ENCODE measurements at regions not wholly inside any gene's neighbourhood (a gene's known extent, or its start where the extent isn't known, plus 50 kb on each side); places are given as distances from the start of the nearest gene placed in this dataset.
"Not testable (repeated sequence)": the region's sequence is repeated elsewhere in the genome, so short reads cannot be mapped to it uniquely, and the experiment has no call there.

DNA sequence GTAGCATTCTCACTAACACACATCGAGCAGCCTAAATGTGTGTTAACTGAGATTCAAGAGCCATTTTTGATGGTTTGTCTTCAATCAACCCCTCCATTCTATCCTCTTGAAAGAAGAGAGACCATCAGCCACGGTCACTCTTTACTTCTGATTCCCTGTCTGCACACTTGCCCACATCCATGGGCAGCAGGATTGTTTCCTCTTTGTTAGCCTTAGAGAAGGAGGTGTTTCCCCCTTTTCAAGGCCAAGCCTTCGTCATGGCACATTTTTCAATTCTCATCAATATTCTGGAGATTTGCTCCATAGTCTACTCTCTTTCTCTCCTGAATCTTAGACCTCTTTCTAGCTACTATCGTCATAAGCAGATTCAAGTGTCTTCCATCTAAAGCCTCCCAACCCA is 522.4 kb upstream of the NAALADL2 start:
- DNase-seq (ENCODE audit: low read depth), result no peak

- DNase-seq (ENCODE audit: low read depth), result no peak
Observed at GRCh38 chr3:174337227-174337626, 521.9 kb upstream of the NAALADL2 start.

GRCh38 chr3:174340624-174341587 is 518.2 kb upstream of the NAALADL2 start:
- DNase-seq (ENCODE audit: low read depth), result no peak

GRCh38 chr3:174342171-174342570 is 517.0 kb upstream of the NAALADL2 start:
- no peak for DNase-seq (ENCODE audit: low read depth)

DNA sequence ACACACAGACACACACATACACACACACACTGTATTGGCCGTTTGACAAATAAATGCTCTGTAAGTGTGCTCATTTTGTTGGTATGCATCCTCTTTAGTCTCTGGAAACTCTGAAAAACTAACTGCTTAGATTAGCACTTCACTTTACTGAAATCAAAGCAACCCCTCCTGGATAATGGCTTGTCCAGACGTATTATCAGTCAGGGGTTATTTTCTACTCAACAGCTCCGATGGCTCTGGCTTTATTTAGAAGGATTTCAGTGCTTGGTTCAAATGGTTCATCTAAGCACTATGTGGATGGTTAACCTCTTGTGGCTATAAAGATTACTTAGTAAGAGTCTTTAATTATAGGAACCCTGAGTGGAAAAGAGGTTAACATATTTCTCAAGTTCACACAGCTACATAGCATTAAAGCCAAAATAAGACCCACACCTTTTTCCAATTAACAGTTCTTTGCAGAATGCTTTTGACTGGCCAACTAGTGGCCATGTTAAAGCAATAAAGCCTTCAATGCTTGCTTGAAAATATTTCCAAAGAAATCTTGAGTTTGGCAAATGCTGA is 516.1 kb upstream of the NAALADL2 start:
- peak; percentile 53 for DNase-seq (ENCODE audit: low read depth)

- DNase-seq (ENCODE audit: low read depth), result no peak
Observed at GRCh38 chr3:174346141-174346540, 513.0 kb upstream of the NAALADL2 start.

GRCh38 chr3:174346571-174346970 is 512.6 kb upstream of the NAALADL2 start:
- no peak for DNase-seq (ENCODE audit: low read depth)

DNA sequence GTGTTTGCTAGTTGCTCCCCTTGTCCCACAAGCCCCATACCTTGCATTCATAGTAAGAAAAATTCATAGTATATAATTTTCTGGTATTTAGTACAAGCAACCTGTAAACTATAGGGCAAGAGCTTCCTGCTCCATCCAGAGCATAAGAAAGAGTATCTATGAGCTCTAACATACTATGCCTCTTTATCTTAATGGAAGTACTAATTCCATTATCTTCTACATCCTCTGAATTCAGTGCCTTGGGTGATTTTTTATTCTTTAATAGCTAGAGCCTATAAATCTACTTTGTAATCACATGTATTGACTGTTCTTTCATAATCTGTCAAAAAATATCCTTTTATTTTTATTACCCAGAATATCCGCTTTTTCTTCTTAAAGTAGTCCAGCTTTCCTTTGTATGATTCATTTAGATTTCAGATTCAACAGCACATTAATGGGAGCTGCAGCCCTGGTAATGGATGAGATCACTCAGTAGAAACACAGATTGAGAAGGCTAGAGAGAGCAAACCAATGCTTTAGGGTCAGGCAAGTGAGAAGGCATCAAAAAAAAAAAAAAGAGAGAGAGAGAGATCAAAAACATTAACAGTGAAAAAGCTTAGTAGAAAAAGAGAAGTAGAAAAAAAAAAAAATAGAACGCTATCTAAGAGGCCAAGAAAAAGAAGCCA is 511.5 kb upstream of the NAALADL2 start:
- no peak for DNase-seq (ENCODE audit: low read depth)

GRCh38 chr3:174352227-174352626 is 506.9 kb upstream of the NAALADL2 start:
- DNase-seq (ENCODE audit: low read depth), result no peak

- peak; percentile 1 for DNase-seq (ENCODE audit: low read depth)
Observed at GRCh38 chr3:174355505-174355904, 503.6 kb upstream of the NAALADL2 start.

DNA sequence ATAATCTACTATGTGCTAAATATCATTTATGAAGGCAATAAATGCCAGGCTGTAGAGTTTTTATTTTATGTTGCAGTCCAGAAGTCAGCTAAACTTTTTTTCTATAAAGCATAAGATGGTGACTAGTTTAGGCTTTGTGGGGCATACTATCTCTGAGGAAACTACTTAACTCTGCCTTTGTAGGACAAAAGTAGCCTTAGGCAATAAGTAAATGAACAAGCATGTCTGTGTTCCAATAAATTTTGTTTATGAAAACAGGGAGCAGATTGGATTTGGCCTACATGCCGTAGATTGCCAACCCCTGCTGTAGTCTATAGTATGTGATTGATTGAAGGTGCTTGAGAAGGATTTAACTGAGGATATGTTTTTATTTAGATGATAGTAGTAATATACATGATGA is 502.5 kb upstream of the NAALADL2 start:
- DNase-seq (ENCODE audit: low read depth), result no peak

- DNase-seq (ENCODE audit: low read depth), result no peak
Observed at GRCh38 chr3:174358252-174358651, 500.9 kb upstream of the NAALADL2 start.

DNA sequence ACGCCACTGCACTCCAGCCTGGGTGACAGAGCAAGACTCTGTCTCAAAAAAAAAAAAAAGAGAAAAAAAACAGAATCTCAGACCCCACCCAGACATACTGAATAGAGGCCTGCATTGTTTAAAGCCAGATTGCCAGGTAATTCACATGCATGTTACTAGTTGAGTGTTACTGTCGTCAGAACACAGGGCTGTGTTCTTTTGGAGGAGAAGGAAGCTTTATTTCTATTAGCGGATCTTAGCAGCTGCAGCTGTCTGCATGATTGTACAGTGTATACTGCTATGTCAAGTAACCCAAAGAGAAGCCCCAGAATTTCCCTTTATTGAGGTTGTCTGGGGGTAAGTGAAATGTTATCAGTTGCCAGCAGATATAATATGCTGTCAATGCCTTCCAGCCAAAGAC is 496.6 kb upstream of the NAALADL2 start:
- DNase-seq (ENCODE audit: low read depth), result no peak

GRCh38 chr3:174363256-174363655 is 495.9 kb upstream of the NAALADL2 start:
- no peak for DNase-seq (ENCODE audit: low read depth)

GRCh38 chr3:174365796-174366195 is 493.3 kb upstream of the NAALADL2 start:
- no peak for DNase-seq (ENCODE audit: low read depth)

DNA sequence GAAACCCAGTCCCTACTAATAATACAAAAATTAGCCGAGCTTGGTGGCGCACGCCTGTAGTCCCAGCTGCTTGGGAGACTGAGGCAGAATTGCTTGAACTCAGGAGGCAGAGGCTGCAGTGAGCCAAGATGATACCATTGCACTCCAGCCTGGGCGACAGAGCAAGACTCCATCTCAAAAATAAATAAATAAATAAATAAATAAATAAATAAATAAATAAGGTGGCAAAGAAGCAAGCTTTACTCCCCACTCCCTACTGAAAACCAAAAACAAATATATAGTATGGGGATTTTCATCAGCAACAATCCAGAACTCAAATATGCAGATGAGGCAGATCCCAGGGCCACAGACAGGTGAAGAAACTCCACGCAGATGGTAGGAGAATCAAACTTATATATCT is 492.2 kb upstream of the NAALADL2 start:
- DNase-seq (ENCODE audit: low read depth), result not testable (repeated sequence)

DNA sequence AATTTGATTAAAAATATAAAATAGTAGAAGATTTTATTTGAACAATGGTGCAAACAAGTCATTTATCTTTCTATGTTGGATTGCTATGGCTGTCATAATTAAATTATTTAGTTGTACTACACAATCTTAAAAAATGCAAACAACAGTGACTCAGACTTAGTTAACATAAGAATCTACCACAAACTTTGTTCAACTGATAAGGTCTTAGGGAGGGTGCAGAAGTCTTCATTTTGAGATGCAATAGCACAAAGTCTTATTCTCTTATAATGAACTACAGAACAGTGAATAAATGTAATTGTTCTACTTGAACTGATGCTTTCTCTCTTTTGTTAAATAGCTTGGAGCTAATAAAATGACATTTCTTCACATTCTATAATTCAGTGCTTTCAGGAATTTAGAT is 482.8 kb upstream of the NAALADL2 start:
- DNase-seq (ENCODE audit: low read depth), result no peak

- no peak for DNase-seq (ENCODE audit: low read depth)
Observed at GRCh38 chr3:174377096-174377495, 482.0 kb upstream of the NAALADL2 start.

DNA sequence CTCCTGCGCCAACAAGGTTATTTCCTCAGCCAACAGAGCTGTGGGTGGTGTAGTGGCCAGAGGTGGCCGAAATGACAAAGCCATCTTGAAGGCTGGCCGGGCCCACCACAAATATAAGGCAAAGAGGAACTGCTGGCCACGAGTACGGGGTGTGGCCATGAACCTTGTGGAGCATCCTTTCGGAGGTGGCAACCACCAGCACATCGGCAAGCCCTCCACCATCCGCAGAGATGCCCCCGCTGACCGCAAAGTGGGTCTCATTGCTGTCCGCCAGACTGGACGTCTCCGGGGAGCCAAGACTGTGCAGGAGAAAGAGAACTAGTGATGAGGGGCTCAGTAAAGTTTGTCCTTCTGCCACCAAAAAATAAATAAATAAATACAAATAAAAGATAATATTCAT is 481.4 kb upstream of the NAALADL2 start:
- DNase-seq (ENCODE audit: low read depth), result no peak

DNA sequence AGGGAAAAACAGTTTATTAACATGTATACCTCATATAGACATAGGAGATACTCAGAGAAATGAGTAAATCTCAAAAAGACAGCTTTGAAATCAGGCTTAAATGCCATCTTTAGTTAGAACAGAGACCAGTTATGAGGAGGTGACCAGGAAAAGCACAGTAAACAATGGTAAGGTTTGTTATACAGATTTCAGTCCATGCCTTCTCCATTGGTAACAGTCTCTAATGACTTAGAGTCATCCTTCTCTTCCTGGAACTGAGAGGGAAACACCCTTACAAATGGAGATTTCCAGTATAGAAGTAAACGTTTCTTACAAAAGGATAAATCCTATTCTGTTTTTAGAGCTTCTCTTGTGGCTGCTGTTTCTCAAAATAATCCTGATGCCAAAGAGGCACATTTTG is 476.3 kb upstream of the NAALADL2 start:
- no peak for DNase-seq (ENCODE audit: low read depth)

GRCh38 chr3:174387736-174388135 is 471.4 kb upstream of the NAALADL2 start:
- no peak for DNase-seq (ENCODE audit: low read depth)

- DNase-seq (ENCODE audit: low read depth), result peak; percentile 30
Observed at GRCh38 chr3:174397848-174398247, 461.3 kb upstream of the NAALADL2 start.

DNA sequence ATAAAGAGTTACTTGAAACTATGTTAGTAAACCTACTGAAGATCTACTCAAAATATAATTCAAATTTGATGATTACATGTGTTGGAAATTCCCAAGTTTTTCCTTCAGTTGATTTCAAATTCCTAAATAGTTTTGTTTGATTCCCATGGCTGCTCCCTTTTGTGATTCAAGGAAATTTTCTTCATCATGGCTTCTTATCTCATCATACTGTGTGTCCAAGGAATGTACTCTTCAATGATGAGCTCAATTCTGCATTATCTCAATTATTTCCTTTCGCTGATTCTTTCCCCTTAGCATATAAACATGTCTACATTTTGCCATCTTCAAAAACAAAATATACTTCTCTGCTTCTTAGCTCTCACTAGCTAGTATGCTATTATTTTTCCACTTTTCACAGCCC is 460.4 kb upstream of the NAALADL2 start:
- DNase-seq (ENCODE audit: low read depth), result no peak

Measured in fibroblast of the conjunctiva (primary cell).